ENCODE measurements at regions not wholly inside any gene's neighbourhood (a gene's known extent, or its start where the extent isn't known, plus 50 kb on each side); places are given as distances from the start of the nearest gene placed in this dataset.

DNA sequence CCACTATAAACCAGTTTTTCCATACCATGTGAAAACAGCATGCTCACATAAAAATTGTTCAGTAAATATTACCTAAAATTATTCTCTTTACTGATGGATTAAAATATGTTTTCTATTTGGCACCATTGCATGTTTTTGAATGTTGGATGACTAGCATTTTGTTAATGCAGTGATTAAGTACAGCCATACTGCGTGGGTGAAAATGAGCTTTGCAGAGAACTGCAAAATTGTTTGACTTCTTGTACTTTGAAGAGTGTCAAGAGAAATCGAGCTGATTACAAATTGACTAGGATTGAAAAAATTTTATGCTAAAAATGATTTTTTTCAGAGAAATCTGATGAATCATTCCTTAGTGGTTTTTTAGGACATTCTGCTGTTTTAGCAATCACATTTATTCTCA is 452.9 kb downstream of the RPL10L start:
- DNase-seq (ENCODE audit: low read depth in 1 of 2, low spot score in 1 of 2) = no peak
- no peaks in the 10 kb centered on the region for H3K4me1 ChIP-seq (ENCODE audit: low read depth)
- H3K27me3 ChIP-seq = no peaks in the 10 kb centered on the region
- no peaks in the 10 kb centered on the region for H3K9me3 ChIP-seq (ENCODE audit: low read depth)
- TF ChIP-seq, protein P1, sequence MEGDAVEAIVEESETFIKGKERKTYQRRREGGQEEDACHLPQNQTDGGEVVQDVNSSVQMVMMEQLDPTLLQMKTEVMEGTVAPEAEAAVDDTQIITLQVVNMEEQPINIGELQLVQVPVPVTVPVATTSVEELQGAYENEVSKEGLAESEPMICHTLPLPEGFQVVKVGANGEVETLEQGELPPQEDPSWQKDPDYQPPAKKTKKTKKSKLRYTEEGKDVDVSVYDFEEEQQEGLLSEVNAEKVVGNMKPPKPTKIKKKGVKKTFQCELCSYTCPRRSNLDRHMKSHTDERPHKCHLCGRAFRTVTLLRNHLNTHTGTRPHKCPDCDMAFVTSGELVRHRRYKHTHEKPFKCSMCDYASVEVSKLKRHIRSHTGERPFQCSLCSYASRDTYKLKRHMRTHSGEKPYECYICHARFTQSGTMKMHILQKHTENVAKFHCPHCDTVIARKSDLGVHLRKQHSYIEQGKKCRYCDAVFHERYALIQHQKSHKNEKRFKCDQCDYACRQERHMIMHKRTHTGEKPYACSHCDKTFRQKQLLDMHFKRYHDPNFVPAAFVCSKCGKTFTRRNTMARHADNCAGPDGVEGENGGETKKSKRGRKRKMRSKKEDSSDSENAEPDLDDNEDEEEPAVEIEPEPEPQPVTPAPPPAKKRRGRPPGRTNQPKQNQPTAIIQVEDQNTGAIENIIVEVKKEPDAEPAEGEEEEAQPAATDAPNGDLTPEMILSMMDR (IDR thresholded peaks at IDR 0.05; ENCODE audit: low read depth, low read length) = no peak
- H3K36me3 ChIP-seq = no peaks in the 10 kb centered on the region
- no peak overlapping the region for H3K4me3 ChIP-seq
- no peak overlapping the region for H3K27ac ChIP-seq

DNA sequence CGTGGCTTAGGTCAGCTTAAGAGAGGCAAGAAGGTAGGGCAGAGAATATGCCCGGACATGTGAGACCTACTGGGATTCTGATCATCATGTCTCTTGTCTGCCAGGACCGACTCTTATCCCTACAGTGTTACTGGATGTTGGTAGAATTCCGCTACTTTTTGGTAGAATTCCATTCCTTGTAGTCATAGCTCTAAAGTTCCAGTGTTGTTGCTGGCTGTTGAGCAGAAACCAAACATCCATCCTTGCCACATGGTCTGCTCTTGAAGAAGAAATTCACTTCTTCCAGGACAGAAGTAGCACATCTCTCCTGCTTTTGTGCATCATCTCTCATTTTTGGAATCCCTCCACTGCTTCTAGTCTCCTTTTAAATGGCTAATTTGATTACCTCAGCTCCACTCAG is 453.7 kb downstream of the RPL10L start:
- no peak overlapping the region for H3K4me3 ChIP-seq
- no peaks in the 10 kb centered on the region for H3K27me3 ChIP-seq
- DNase-seq (ENCODE audit: low read depth in 1 of 2, low spot score in 1 of 2) = no peak
- no peaks in the 10 kb centered on the region for H3K9me3 ChIP-seq (ENCODE audit: low read depth)
- no peak overlapping the region for H3K27ac ChIP-seq
- H3K4me1 ChIP-seq (ENCODE audit: low read depth) = no peaks in the 10 kb centered on the region
- H3K36me3 ChIP-seq = no peaks in the 10 kb centered on the region
- TF ChIP-seq, protein P1 (IDR thresholded peaks at IDR 0.05; ENCODE audit: low read depth, low read length) = no peak

All from cardiac muscle cell (in vitro differentiated cells and primary cell).